Lower leg skin (tissue), 4 donors: ENCODE measurements at regions not wholly inside any gene's neighbourhood (a gene's known extent, or its start where the extent isn't known, plus 50 kb on each side); places are given as distances from the start of the nearest gene placed in this dataset.

Experiments used
- DNase-seq, 2 donors: peaks; one replicate each; pipeline ENCODE4 v3.0.0-alpha.2; 2019; ENCODE audit warnings: low spot score in 2 of 2
- H3K4me3 ChIP-seq: fragments of 200-600 bp; sonication (generic); 2 replicates; pipeline ENCODE4 v1.5.1; 2017; ENCODE audit warnings: mild to moderate bottlenecking, low read depth; ENCODE audit not compliant: poor library complexity, severe bottlenecking
- CTCF ChIP-seq, 3 donors: fragments of 450-650 bp; IDR thresholded peaks; one replicate each; pipeline ENCODE4 v1.5.1; 2016; ENCODE audit warnings: antibody characterized with exemption in 3 of 3, mild to moderate bottlenecking in 3 of 3, moderate library complexity in 2 of 3
- POLR2A ChIP-seq, 2 donors: fragments of 450-650 bp; IDR thresholded peaks; one replicate each; pipeline ENCODE4 v1.6.1; 2016 to 2017; ENCODE audit warnings: antibody characterized with exemption in 2 of 2, mild to moderate bottlenecking in 1 of 2, moderate library complexity in 1 of 2
- WGBS, 2 donors: methylation state at CpG; one replicate each; pipeline ENCODE4 v1.1.5; 2018; 5-methylcytosine and 5-hydroxymethylcytosine counted together
- intact Hi-C: fragments of 100-400 bp; cut with DNase I; formaldehyde crosslinking; loops from one replicate; pipeline ENCODE4 v1.15.0; 2023; ENCODE audit warnings: low total_unique reads

GRCh38 chr2:222795450-222796357 is 65.1 kb upstream of the ACSL3 start:
- intact Hi-C loops, result no loop called here
- no peak for DNase-seq
- 93 to 97% methylated on average over 6 of the region's 6 CpGs for WGBS, 2 donors
- no peak overlapping the region for H3K4me3 ChIP-seq
- TF ChIP-seq CTCF (IDR thresholded peaks at IDR 0.05) (no peak), POLR2A (IDR thresholded peaks at IDR 0.05) (no peak)

- intact Hi-C loops, result no loop called here
- no peak overlapping the region for H3K4me3 ChIP-seq
- TF ChIP-seq CTCF (IDR thresholded peaks at IDR 0.05) (peak in 1 of 3 donors; percentile 42), POLR2A (IDR thresholded peaks at IDR 0.05) (no peak)
- no peak for DNase-seq
- WGBS, 2 donors, result 53 to 63% methylated on average over 5 of the region's 5 CpGs
Measured at GRCh38 chr2:222796413-222797103, 64.3 kb upstream of the ACSL3 start.

GRCh38 chr2:222797261-222797660 is 63.6 kb upstream of the ACSL3 start:
- DNase-seq, result no peak
- H3K4me3 ChIP-seq, result no peak overlapping the region
- WGBS, 2 donors, result 32 to 33% methylated on average over 2 of the region's 2 CpGs
- intact Hi-C loops, result no loop called here
- TF ChIP-seq CTCF (IDR thresholded peaks at IDR 0.05) (no peak), POLR2A (IDR thresholded peaks at IDR 0.05) (no peak)

- no peak for DNase-seq
- intact Hi-C loops, result no loop called here
- no peak overlapping the region for H3K4me3 ChIP-seq
- WGBS, 2 donors, result 74 to 79% methylated on average over 3 of the region's 3 CpGs
- TF ChIP-seq CTCF (IDR thresholded peaks at IDR 0.05) (no peak), POLR2A (IDR thresholded peaks at IDR 0.05) (no peak)
Measured at GRCh38 chr2:222797871-222798270, 63.0 kb upstream of the ACSL3 start.

- intact Hi-C loops, result no loop called here
- H3K4me3 ChIP-seq, result no peak overlapping the region
- DNase-seq, result no peak
- TF ChIP-seq CTCF (IDR thresholded peaks at IDR 0.05) (no peak), POLR2A (IDR thresholded peaks at IDR 0.05) (no peak)
Measured at GRCh38 chr2:222798528-222798927, 62.3 kb upstream of the ACSL3 start.
